ENCODE measurements at regions not wholly inside any gene's neighbourhood (a gene's known extent, or its start where the extent isn't known, plus 50 kb on each side); places are given as distances from the start of the nearest gene placed in this dataset.

- TF ChIP-seq CTCF (IDR thresholded peaks at IDR 0.05) = no peak
- TF ChIP-seq POLR2A (IDR thresholded peaks at IDR 0.05) = no peak
Observed at GRCh38 chr10:71031603-71032002, 143.2 kb upstream of the PCBD1 start.

Data from thyroid gland (tissue), 4 donors.